Activated naive CD4-positive, alpha-beta T cell treated with Interleukin-2 at 50 U/mL for 16 hours (primary cell): ENCODE measurements at regions not wholly inside any gene's neighbourhood (a gene's known extent, or its start where the extent isn't known, plus 50 kb on each side); places are given as distances from the start of the nearest gene placed in this dataset.
"Not testable (repeated sequence)": the region's sequence is repeated elsewhere in the genome, so short reads cannot be mapped to it uniquely, and the experiment has no call there.

Experiments
- DNase-seq: peaks from one replicate; pipeline ENCODE4 v3.0.0-alpha.2; 2020

- no peak for DNase-seq
Observed at GRCh38 chr3:66633402-66634381, 132.9 kb upstream of the LRIG1 start.

GRCh38 chr3:66638717-66639116 lies 137.9 kb upstream of the LRIG1 start:
- no peak for DNase-seq

GRCh38 chr3:66639809-66640356 lies 139.1 kb upstream of the LRIG1 start:
- no peak for DNase-seq

- no peak for DNase-seq
Observed at GRCh38 chr3:66642019-66642418, 141.2 kb upstream of the LRIG1 start.

GRCh38 chr3:66642484-66642883 lies 141.7 kb upstream of the LRIG1 start:
- no peak for DNase-seq

- no peak for DNase-seq
Observed at GRCh38 chr3:66644549-66644948, 143.7 kb upstream of the LRIG1 start.

GRCh38 chr3:66648975-66649374 lies 148.2 kb upstream of the LRIG1 start:
- no peak for DNase-seq

GRCh38 chr3:66651520-66651919 lies 150.7 kb upstream of the LRIG1 start:
- not testable (repeated sequence) for DNase-seq

GRCh38 chr3:66652100-66652499 lies 151.3 kb upstream of the LRIG1 start:
- not testable (repeated sequence) for DNase-seq

GRCh38 chr3:66655044-66655443 lies 154.2 kb upstream of the LRIG1 start:
- no peak for DNase-seq

GRCh38 chr3:66655671-66656070 lies 154.8 kb upstream of the LRIG1 start:
- no peak for DNase-seq

GRCh38 chr3:66656609-66657008 lies 155.8 kb upstream of the LRIG1 start:
- no peak for DNase-seq

GRCh38 chr3:66659056-66659455 lies 158.2 kb upstream of the LRIG1 start:
- no peak for DNase-seq

- no peak for DNase-seq
Observed at GRCh38 chr3:66661628-66662027, 160.8 kb upstream of the LRIG1 start.

- no peak for DNase-seq
Observed at GRCh38 chr3:66662894-66663293, 162.1 kb upstream of the LRIG1 start.

- DNase-seq = no peak
Observed at GRCh38 chr3:66665021-66665695, 164.3 kb upstream of the LRIG1 start.

- no peak for DNase-seq
Observed at GRCh38 chr3:66666362-66666761, 165.5 kb upstream of the LRIG1 start.

GRCh38 chr3:66667263-66667662 lies 166.4 kb upstream of the LRIG1 start:
- DNase-seq = no peak

- no peak for DNase-seq
Observed at GRCh38 chr3:66671291-66671690, 170.5 kb upstream of the LRIG1 start.

- DNase-seq = no peak
Observed at GRCh38 chr3:66672830-66673229, 172.0 kb upstream of the LRIG1 start.

- DNase-seq = no peak
Observed at GRCh38 chr3:66673293-66673692, 172.5 kb upstream of the LRIG1 start.

GRCh38 chr3:66675366-66675765 lies 174.5 kb upstream of the LRIG1 start:
- DNase-seq = no peak

GRCh38 chr3:66692042-66692765 lies 191.4 kb upstream of the LRIG1 start:
- DNase-seq = no peak
